ENCODE measurements at regions not wholly inside any gene's neighbourhood (a gene's known extent, or its start where the extent isn't known, plus 50 kb on each side); places are given as distances from the start of the nearest gene placed in this dataset.

GRCh38 chr1:96238426-96238825 lies 483.2 kb upstream of the PTBP2 start:
- Histone ChIP-seq H3K4me3 (ENCODE audit: low read depth, low read length) (no peak overlapping the region), H3K27ac (ENCODE audit: extremely low read depth, low read depth, low read length) (no peak overlapping the region), H3K4me1 (ENCODE audit: control insufficient read depth, insufficient read depth, low read length) (peaks cover 13% of the 10 kb centered on the region), H3K36me3 (ENCODE audit: control insufficient read depth in 2 of 2, insufficient read depth in 1 of 2, low read length in 2 of 2) (no peaks in the 10 kb centered on the region), H3K9me3 (ENCODE audit: control insufficient read depth, insufficient read depth, low read depth, low read length) (no peaks in the 10 kb centered on the region)
- no peak for TF ChIP-seq ZNF433 (tag by site-specific recombination; IDR thresholded peaks at IDR 0.05; ENCODE audit: low read depth)
- no peak for TF ChIP-seq ZNF692 (tag by site-specific recombination; IDR thresholded peaks at IDR 0.05)
- TF ChIP-seq ZNF830 (tag by site-specific recombination; IDR thresholded peaks at IDR 0.05; ENCODE audit: low read depth) = no peak
- TF ChIP-seq ZNF473 (tag by site-specific recombination; IDR thresholded peaks at IDR 0.05) = no peak
- TF ChIP-seq ZNF449 (tag by site-specific recombination; IDR thresholded peaks at IDR 0.05) = no peak
- no peak for TF ChIP-seq ZNF214 (tag by site-specific recombination; IDR thresholded peaks at IDR 0.05; ENCODE audit: borderline replicate concordance)
- no peak for TF ChIP-seq ZNF596 (tag by site-specific recombination; IDR thresholded peaks at IDR 0.05)
- TF ChIP-seq HOXA7 (CRISPR knock-in tag; IDR thresholded peaks at IDR 0.05; ENCODE audit: borderline replicate concordance) = no peak
- no peak for TF ChIP-seq ZBTB17 (tag by site-specific recombination; IDR thresholded peaks at IDR 0.05)
- TF ChIP-seq SCRT2 (tag by site-specific recombination; IDR thresholded peaks at IDR 0.05) = no peak
- TF ChIP-seq ZNF837 (tag by site-specific recombination; IDR thresholded peaks at IDR 0.05) = no peak
- no peak for TF ChIP-seq ZNF202 (tag by site-specific recombination; IDR thresholded peaks at IDR 0.05; ENCODE audit: borderline replicate concordance)
- no peak for TF ChIP-seq ZNF518A (tag by site-specific recombination; conservative IDR thresholded peaks at IDR 0.05; ENCODE audit: low read depth)
- no peak for TF ChIP-seq TRIM28 (IDR thresholded peaks at IDR 0.05; ENCODE audit: borderline replicate concordance, low read length)
- TF ChIP-seq PRDM1 (tag by site-specific recombination; IDR thresholded peaks at IDR 0.05) = no peak
- TF ChIP-seq ZBTB21 (tag by site-specific recombination; IDR thresholded peaks at IDR 0.05) = no peak
- no peak for TF ChIP-seq ZBTB11 (tag by site-specific recombination; conservative IDR thresholded peaks at IDR 0.05; ENCODE audit: low read depth)
- CTCF ChIA-PET = no interaction called here
- POLR2A ChIA-PET = no interaction called here

Measured in HEK293 (cell line).